Transverse colon (tissue), 4 donors: ENCODE measurements at regions not wholly inside any gene's neighbourhood (a gene's known extent, or its start where the extent isn't known, plus 50 kb on each side); places are given as distances from the start of the nearest gene placed in this dataset.
"Not testable (repeated sequence)": the region's sequence is repeated elsewhere in the genome, so short reads cannot be mapped to it uniquely, and the experiment has no call there.

Source experiments
- EP300 ChIP-seq: sonication (generic); formaldehyde crosslinking; IDR thresholded peaks from one replicate; pipeline ENCODE4 v1.6.1; 2017; ENCODE audit warnings: antibody characterized with exemption, low read depth
- POLR2A ChIP-seq: fragments of 450-650 bp; IDR thresholded peaks from one replicate; pipeline ENCODE4 v1.6.1; 2016; ENCODE audit warnings: antibody characterized with exemption, mild to moderate bottlenecking, moderate library complexity
- POLR2AphosphoS5 ChIP-seq, 3 donors: sonication (generic); formaldehyde crosslinking; IDR thresholded peaks; one replicate each; pipeline ENCODE4 v1.6.1; 2016; ENCODE audit warnings: antibody characterized with exemption in 3 of 3
- TF ChIP-seq, protein P1 (sequence below), 5 experiments: fragments of 200-600 bp in 3 of 5; fragments of 450-650 bp in 2 of 5; sonication (generic) in 3 of 5; IDR thresholded peaks; 1 replicate in 2 of 5; 2 replicates in 3 of 5; pipeline ENCODE4 v1.5.1; 2016 to 2017; ENCODE audit warnings: antibody characterized with exemption in 5 of 5, inconsistent platforms in 3 of 5, mild to moderate bottlenecking in 2 of 5, moderate library complexity in 1 of 5

DNA sequence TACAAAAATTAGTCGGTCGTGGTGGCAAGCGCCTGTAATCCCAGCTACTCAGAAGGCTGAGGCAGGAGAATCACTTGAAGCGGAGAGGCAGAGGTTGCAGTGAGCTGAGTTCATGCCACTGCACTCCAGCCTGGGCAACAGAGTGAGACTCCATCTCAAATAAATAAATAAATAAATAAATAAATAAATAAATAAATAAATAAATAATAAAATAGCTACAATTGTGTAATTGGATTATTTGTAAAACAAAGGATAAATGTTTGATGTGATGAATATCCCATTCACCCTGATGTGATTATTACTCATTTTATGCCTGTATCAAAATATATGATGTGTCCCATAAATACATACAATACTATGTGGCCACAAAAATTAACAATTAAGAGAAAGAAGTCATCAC, 1127.0 kb upstream of the POT1 start:
- TF ChIP-seq POLR2AphosphoS5 (IDR thresholded peaks at IDR 0.05); POLR2A; EP300: not testable (repeated sequence)
- TF ChIP-seq, protein P1, sequence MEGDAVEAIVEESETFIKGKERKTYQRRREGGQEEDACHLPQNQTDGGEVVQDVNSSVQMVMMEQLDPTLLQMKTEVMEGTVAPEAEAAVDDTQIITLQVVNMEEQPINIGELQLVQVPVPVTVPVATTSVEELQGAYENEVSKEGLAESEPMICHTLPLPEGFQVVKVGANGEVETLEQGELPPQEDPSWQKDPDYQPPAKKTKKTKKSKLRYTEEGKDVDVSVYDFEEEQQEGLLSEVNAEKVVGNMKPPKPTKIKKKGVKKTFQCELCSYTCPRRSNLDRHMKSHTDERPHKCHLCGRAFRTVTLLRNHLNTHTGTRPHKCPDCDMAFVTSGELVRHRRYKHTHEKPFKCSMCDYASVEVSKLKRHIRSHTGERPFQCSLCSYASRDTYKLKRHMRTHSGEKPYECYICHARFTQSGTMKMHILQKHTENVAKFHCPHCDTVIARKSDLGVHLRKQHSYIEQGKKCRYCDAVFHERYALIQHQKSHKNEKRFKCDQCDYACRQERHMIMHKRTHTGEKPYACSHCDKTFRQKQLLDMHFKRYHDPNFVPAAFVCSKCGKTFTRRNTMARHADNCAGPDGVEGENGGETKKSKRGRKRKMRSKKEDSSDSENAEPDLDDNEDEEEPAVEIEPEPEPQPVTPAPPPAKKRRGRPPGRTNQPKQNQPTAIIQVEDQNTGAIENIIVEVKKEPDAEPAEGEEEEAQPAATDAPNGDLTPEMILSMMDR (IDR thresholded peaks at IDR 0.05), result not testable (repeated sequence)
